GM12892 (cell line): ENCODE measurements at regions not wholly inside any gene's neighbourhood (a gene's known extent, or its start where the extent isn't known, plus 50 kb on each side); places are given as distances from the start of the nearest gene placed in this dataset.

Experiments
- POLR2A ChIP-seq: IDR thresholded peaks from 2 replicates; pipeline ENCODE4 v1.6.1; 2011; ENCODE audit warnings: low read depth, low read length, control low read depth
- POLR2AphosphoS5 ChIP-seq: IDR thresholded peaks from 2 replicates; pipeline ENCODE4 v1.6.1; 2011; ENCODE audit warnings: low read depth, low read length, control low read depth
- TAF1 ChIP-seq: IDR thresholded peaks from 2 replicates; pipeline ENCODE4 v1.6.1; 2011; ENCODE audit warnings: low read depth, mild to moderate bottlenecking, control low read depth, low read length, borderline replicate concordance

DNA sequence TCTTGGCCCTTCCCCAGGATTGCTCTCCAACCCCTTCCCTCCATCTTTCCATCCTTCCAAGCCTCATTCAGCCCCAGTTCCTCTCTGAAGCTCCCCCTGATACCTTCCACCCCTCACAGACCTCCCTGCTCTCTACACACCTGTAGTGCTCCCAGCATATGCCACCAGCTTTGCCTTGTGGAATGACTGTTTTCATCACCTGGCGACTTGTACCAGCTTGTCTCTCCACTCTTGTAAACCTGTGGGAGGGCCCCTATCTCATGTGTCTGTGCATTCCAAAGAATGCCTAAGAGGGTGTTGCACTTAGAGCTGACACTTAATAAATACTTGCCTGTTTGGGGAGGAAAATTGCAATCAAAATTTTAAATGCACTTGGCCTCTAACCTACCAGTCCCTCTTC, 198.7 kb downstream of the BCL11A start:
- TF ChIP-seq POLR2AphosphoS5 (no peak), TAF1 (no peak), POLR2A (no peak)
